ENCODE measurements at regions not wholly inside any gene's neighbourhood (a gene's known extent, or its start where the extent isn't known, plus 50 kb on each side); places are given as distances from the start of the nearest gene placed in this dataset.

GRCh38 chr6:63403725-63404124 is 83.9 kb upstream of the LGSN start:
- TF ChIP-seq CTCF (conservative IDR thresholded peaks at IDR 0.05) (no peak), EZH2 (IDR thresholded peaks at IDR 0.05; ENCODE audit: low read depth) (no peak)
